GM18858 (cell line): ENCODE measurements at regions not wholly inside any gene's neighbourhood (a gene's known extent, or its start where the extent isn't known, plus 50 kb on each side); places are given as distances from the start of the nearest gene placed in this dataset.

Experiments
- ATAC-seq: cut with Tn5 transposase; IDR thresholded peaks from one replicate; pipeline ENCODE4 v1.9.1; 2021; ENCODE audit not compliant: unreplicated experiment

GRCh38 chr14:97379091-97379531, 581.9 kb downstream of the VRK1 start:
- ATAC-seq, result no peak

- no peak for ATAC-seq
Observed at GRCh38 chr14:97380539-97380941, 583.4 kb downstream of the VRK1 start.

GRCh38 chr14:97381309-97381708, 584.1 kb downstream of the VRK1 start:
- no peak for ATAC-seq

- ATAC-seq, result peak; percentile 43
Observed at GRCh38 chr14:97382616-97383226, 585.5 kb downstream of the VRK1 start.

- no peak for ATAC-seq
Observed at GRCh38 chr14:97385727-97386126, 588.5 kb downstream of the VRK1 start.

- ATAC-seq, result no peak
Observed at GRCh38 chr14:97387252-97387874, 590.2 kb downstream of the VRK1 start.

GRCh38 chr14:97388408-97388807, 591.2 kb downstream of the VRK1 start:
- no peak for ATAC-seq

- no peak for ATAC-seq
Observed at GRCh38 chr14:97390096-97390724, 593.0 kb downstream of the VRK1 start.

GRCh38 chr14:97393244-97393643, 596.1 kb downstream of the VRK1 start:
- ATAC-seq, result no peak

- ATAC-seq, result no peak
Observed at GRCh38 chr14:97395068-97395467, 597.9 kb downstream of the VRK1 start.

GRCh38 chr14:97401714-97402113, 604.5 kb downstream of the VRK1 start:
- no peak for ATAC-seq

GRCh38 chr14:97402279-97402678, 605.1 kb downstream of the VRK1 start:
- ATAC-seq, result no peak

- no peak for ATAC-seq
Observed at GRCh38 chr14:97407701-97408407, 610.7 kb downstream of the VRK1 start.

- ATAC-seq, result no peak
Observed at GRCh38 chr14:97408503-97408902, 611.3 kb downstream of the VRK1 start.

GRCh38 chr14:97408937-97409815, 612.0 kb downstream of the VRK1 start:
- ATAC-seq, result no peak

GRCh38 chr14:97410667-97411620, 613.8 kb downstream of the VRK1 start:
- no peak for ATAC-seq

GRCh38 chr14:97411938-97412612, 614.9 kb downstream of the VRK1 start:
- no peak for ATAC-seq

- no peak for ATAC-seq
Observed at GRCh38 chr14:97413022-97413539, 615.9 kb downstream of the VRK1 start.
